HG02973 (cell line): ENCODE measurements at regions not wholly inside any gene's neighbourhood (a gene's known extent, or its start where the extent isn't known, plus 50 kb on each side); places are given as distances from the start of the nearest gene placed in this dataset.
"Not testable (repeated sequence)": the region's sequence is repeated elsewhere in the genome, so short reads cannot be mapped to it uniquely, and the experiment has no call there.

Experiments used
- ATAC-seq: cut with Tn5 transposase; IDR thresholded peaks from one replicate; pipeline ENCODE4 v1.9.1; 2021; ENCODE audit warnings: moderate library complexity; ENCODE audit not compliant: unreplicated experiment

DNA sequence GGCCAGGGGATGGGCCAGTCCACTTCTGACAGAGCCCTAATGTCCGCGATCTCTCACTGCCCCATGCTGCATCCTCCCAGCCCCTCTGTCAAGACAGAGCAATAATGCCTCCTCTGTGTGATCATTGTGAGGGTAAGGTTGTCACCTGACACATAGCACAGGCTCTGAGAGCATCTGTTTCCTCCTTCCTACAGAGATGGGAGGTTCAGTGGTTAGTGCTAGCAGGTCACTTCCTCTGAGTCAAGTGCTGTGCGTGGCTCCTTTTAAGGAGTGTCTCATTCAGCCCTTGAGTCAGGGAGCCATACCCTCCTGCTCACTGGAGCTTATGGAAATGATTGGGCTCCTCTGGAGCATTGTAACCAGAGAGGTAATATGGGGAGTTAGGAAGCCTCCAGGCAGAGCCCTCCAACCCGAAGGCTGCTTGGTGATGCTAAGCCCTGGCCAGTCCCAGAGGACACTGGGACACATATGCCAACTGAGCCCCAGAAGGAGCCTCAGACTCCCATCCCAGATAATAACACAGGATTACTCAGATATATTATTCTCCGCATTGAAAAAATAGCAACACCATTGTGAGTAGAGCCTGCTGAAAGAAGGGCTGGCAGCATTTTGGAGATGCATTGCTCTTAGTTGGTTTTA lies 189.0 kb downstream of the GALNT1 start:
- ATAC-seq: no peak

DNA sequence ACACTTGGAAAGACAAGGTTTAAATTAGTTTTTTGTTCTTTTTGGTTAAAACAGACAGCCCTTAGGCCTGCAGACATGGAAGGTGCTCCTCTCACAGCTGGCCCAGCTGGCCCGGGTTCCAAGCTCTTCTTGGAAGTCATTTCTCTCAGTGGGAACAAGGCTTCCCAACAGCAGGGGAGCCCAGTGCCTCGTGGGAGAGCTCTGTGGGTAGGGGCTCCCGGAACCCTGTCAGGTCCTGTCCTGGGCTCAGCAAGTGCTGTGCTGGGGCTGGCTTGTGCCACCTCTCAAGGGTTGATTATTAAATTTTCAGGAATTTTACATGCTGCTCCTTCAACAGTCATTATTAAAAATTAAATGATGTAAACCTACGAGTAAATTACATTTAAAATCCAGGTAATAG lies 189.6 kb downstream of the GALNT1 start:
- ATAC-seq: no peak

DNA sequence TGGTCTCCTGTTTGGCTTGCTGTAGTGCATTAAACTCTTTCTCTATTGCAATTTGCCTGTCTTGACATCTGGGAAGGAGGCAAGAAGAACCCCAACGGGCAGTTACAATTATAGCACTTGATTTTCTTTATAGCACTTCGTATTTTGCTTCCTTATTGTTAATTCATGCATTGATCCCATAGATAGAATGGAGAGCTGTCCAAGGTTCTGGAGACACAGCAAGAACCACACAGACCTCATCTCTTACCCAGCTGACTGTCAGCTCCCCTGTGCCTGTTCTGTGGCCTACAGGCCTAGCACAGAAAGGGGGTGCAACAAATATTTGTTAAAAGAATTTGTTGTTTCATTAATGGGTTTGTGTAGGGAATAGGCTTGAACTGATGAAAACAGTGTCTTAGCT lies 194.3 kb downstream of the GALNT1 start:
- ATAC-seq: no peak

DNA sequence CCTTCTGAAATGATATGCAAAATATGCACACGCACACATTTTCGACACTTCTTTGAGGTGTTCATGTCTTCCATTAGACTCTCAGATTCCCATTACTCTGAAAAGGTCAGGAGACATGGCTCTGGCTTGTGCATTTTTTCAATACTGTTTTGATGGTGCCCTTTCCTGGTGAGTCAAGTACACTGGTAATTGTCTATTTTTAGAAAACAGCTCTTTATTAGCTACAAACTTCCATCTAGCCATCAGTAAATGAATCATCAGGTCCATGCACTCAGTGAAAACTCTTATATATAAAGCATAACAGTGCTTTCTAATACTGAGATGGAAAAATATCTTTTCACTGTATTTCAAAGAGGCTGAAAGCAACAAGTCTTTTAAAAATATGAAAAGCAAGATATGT lies 194.9 kb downstream of the GALNT1 start:
- no peak for ATAC-seq

DNA sequence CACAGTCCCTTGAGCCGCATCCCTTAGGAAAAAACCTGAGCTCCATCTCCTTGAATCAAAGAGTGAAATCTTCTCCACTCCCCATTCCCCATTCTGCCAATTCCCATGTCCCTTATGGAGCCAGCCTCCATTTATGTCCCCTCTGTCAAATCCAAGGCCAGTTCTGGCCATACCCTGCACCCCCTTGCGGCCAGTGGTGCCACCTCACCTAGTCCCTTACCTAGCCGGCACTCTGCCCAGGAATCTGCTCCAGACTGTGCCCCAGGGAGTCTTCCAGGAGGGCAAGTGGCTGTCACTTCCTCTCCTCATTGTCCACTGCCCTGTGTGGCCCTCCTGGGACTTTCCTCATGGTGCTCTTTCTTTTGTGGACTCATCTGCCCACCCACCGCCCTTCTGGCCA lies 195.4 kb upstream of the RMP24 start:
- no peak for ATAC-seq

DNA sequence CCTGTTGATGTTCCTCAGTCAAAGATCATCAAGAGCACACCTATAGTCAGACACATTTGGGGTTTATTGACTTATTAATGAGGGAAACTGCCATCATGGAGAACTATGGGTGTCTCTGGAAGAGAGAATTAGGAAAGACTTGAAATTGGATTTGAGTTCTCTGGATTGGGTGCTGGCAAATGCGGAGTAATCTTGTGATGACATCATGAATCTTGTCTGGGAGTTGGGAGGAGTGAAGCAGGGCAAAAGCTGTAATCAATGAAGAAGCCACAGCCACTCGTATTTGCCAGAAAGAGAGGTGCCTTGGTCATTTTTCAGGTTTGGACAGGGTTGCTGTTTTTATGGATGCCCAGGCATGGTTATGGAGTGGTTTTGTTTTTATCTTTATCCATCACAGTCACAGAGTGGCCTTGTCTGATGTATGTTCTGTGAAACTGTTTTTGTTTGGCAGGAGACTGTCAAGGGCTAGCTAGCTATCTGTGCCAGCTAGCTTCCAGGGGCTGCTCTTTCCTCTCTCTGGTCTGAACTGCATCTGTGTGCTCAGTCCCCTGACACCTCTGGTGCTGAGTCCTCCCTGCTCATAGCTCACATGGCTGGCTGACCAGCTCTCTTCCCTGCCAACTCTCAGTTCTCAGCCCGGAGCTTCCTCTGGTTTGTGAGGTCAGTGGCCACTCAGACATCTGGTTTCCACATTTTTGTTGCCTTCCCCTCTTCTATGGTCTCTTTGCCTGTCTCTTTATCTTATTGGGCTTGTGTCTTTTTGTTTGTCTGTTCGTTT lies 193.4 kb upstream of the RMP24 start:
- ATAC-seq: no peak

DNA sequence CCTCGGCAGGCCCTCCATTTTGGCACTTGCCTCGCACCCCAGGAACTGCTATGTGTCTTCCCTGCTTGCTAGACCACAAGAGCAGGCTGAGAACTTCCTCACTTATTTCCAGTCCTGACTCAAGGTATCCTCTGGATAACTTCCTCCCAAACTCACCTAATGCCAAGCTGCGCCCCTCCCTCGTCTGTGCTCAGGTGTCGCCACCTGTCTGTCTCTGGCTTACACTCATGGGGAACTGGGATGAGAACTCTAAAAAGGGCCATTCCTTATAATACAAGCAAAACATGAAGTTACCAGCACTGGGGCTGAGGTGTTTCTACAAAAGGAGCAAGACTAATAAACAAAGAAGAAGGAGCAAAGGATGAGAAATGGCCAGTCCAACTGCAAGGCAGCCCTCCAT lies 191.5 kb upstream of the RMP24 start:
- ATAC-seq: no peak

DNA sequence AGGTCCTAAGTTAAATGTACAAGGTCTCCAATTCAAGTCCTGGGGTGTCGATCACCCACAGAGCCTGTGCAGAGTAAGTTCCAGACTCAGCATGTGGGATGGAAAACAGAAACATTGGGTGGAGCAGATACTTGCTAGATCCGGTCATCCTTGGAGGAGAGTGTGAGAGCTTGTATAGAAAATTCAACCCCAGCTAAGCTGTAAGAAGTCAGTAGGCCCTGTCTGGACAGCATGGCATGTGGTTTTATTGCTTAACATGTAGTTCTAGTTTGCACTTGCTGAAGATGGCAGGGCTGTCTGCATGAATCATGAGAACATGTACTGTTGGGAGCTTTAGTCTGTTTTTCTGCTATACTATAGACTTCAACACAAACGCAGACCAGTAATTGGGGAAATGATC lies 189.6 kb upstream of the RMP24 start:
- no peak for ATAC-seq

DNA sequence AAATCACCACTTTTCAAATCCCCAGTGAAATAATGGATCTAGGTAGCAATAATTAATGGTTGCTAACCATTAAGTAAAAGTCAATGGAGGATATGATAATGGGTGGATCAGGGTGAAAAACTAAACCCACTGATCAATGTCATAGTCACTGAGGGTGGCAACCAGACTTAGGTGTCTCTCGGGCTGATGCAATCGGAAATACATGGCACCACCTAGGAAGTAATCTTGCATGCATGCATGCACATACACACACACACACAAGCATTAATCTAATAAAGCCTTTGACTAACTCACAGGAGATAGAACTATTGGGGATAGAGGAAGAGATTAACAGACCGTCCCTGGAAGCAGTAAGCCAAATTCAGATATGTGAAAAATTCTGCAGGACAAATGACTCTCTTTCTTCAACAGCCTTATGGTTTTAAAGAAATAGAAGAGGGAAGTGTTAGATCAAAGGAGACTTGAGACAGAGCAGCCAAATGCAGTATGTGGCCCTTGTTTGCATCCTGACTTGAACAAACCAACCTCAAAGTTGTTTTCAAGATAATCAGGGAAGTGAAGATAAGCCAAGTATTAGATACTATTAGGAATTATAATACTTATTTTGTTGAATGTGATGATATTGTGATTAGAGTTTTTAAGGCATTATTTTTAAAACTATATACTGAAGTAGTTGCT lies 186.0 kb upstream of the RMP24 start:
- ATAC-seq: no peak

DNA sequence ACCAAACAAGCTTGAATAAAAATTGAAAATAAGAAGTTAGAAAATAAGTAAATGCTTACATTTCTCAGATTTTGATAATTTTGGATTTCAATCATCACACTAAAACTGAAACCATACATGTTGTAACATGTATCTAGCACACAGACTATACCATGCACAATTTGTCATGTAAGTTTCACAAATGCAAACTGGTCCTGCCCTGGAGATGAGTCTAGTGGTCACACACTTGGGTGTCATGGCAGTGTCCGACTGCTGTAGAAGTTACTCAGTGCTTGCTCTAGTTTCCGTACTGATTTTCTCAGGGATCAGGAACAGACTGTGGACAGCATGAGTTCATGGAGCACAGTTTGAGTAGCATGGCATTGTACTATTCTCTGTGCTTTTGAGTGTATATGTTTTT lies 182.9 kb upstream of the RMP24 start:
- no peak for ATAC-seq

DNA sequence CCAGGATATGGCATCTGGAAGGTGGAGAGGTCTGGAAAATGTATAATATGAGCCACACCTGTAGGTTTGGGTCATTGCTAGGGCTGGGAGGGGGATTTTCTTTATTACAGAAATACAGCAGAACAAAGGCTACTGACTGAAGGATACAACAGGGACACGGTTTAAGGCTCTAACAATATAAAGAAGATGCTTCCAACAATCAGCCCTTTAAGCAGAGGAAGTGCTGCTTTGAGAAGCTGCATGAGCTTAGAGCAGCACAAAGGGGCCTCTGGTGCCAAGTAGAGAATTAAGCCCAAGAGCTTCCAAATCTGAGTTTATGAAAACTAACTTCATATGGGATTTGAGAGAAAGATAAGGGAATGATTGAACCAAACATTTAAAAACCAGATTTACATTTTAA lies 174.5 kb upstream of the RMP24 start:
- ATAC-seq: no peak

DNA sequence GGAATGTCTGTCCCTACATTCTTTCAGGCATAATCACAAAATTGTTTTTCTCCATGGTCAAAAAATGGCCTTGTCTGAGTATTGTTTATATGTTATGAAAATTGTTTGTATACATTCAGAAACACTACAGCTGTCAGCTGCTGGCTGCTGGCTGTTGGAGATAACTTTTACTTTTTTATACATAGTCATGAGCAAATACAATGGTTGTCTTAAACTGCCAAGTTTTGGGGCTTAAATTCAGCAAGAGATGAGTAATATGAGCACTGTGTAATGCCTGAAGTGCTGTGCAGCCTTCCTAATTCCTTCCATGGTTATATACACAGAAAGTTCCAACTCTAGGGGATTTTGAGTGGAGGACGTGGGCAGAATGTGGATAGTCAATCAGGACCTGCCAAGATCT lies 168.9 kb upstream of the RMP24 start:
- ATAC-seq: no peak

DNA sequence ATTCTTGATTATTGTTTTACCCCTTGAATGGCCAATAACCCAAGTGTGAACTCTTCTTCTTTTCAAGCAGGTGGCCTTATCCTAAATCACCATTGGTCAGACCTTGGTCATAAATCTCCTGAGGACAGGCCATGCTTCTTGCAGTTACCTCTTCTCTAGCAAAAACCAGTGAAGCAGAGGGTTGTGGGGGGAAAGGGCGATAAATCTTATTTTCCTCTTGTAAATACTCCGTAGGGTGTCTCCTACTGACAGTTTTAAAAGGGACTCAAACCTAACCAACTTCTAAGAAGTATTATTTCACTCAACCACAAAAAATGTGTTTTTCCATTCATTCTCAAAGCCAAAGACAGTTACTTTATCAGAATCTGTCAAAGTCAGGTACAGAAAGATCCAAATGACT lies 168.1 kb upstream of the RMP24 start:
- no peak for ATAC-seq

DNA sequence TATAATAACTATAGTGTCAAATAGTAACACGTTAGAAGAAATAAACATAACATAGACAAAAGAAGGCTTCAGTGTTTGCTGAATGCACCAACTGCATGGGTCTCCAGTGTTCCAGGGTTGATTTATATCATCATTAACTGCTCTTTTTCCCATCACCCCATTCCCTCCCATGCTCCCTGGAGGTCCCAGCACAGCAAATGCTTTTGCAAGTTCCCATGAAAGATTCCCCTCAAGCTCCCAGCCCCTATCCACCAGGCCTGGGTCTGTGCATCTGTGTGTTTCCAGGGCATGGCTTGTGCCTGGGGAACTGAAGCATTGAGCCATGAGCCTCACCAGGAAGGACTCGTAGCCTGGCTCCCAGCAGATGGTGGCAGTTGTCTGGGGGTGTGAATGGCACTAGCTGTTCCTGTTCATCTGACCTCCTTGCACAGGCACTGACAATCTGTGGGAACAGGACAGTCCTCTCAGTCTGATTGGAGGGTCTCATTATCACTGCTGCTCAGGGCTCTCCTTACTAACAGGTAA lies 164.6 kb upstream of the RMP24 start:
- no peak for ATAC-seq

DNA sequence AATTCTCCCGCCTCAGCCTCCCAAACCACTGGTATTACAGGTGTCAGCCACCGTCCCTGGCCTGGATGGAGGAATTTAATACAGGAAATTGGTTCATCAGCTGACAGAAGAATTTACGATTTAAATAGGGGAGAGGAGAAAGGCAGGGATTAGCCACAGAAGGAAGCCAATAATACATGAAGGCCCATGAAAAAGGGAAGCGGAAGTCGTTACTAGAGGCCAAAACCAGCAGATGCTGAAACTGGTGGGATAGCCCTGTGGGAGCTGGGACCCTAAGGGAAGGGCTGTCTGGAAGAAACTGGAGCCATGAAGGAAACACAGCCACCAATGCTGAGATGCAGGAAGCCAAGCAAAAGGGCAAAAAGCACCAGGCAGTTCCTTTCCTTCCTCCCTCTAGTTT lies 163.7 kb upstream of the RMP24 start:
- no peak for ATAC-seq

DNA sequence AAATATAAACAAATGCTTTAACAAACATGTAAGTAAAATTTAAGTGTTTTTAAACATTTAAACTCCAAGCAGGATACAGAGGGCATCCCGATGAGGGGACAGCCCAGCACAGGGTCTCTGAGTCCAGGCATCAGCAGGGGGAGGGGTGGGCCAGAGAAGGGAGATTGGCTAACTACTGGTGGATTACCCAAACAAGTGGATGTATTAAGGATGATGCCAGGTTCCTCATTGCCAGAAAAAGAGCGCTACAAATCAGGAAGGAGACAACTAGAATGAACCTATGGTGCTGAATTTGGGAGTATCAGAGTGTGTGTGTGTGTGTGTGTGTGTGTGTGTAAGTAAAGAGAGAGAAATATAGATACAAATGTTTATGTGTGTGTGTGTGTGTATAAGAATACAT lies 162.0 kb upstream of the RMP24 start:
- no peak for ATAC-seq

DNA sequence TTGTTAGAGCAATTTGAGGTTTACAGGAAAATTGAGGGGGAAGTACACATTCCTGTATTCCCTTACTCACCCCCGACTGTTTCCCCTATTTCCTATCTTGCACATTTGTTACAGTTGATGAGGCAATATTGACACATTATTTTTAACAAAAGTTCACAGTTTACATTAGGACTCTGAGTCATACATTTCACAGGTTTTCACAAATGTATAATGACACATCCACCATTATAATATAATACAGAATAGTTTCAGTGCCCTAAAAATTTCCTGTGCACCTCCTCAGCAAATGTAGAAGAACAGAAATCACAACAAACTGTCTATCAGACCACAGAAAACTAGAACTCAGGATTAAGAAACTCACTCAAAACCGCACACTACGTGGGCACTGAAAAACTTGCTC lies 160.6 kb upstream of the RMP24 start:
- no peak for ATAC-seq

DNA sequence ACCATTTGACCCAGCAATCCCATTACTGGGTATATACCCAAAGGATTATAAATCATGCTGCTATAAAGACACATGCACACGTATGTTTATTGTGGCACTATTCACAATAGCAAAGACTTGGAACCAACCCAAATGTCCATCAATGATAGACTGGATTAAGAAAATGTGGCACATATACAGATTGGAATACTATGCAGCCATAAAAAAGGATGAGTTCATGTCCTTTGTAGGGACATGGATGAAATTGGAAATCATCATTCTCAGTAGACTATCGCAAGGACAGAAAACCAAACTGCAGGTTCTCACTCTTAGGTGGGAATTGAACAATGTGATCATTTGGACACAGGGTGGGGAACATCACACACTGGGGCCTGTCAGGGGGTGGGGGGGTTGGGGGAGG lies 157.5 kb upstream of the RMP24 start:
- not testable (repeated sequence) for ATAC-seq

DNA sequence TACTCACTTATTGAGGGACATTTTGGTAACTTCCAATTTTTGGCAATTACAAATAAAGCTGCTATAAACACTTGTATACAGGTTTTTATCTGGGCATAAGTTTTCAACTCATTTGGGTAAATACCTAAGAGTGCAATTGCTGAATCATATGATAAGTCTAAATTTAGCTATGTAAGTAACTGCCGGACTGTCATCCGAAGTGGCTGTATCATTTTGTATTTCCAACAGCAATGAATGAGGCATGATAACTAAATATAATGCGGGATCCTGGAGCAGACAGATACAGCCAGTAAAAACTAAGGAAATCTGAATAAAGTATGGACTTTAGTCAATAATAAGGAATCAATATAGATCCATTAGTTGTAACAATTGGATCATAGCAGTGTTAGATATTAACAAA lies 156.5 kb upstream of the RMP24 start:
- ATAC-seq: no peak

DNA sequence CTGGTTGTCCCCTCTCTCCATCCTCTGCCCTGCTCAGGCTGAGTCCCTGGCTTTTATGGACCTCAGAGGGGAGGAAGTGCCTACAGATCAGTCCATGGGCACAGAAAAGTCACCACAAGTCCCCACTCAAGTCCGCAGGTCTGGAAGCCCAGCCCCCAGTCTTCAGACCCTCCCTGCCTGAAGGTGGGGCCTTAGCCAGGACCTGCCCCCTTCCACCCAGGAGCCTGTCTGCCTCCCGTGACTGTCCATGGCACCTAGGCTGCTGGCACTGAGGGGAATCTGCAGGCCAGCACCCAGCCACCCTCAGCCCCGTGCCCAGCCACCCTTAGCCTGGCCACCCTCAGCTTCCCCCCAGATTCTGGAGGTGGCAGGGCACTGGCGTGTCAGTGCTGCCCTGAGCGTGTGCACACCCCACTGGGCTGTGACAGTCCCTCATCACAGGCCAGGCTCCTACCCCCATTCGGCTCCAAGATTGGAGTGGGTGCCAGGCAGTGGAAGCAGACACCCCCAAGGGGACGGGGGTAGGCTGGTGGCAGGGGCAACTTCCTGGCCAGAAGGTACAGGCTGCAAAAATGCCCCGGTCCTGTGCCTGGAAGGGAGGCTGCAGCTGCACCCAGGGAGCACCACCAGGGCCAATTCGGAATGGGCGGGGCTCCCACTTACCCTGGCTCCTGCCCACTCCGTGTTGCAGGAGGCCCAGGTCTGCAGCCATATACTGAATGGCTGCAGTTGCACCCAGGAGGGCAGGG lies 154.7 kb upstream of the RMP24 start:
- ATAC-seq: no peak

DNA sequence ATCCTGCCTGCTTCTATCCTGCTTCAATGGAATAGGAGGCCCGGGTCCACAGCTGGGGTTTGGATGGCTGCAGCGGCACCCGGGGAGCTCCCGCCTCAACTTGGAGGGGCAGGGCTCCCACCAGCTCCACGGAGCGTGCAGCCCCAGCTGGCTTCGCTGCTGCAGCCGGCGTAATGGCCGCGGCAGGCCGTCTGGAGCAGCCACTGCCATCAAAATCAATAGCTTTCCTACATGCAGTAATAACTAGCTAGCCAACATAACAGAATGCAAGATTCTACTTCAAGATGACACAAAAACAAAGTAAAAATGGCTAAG lies 154.2 kb upstream of the RMP24 start:
- ATAC-seq: no peak

DNA sequence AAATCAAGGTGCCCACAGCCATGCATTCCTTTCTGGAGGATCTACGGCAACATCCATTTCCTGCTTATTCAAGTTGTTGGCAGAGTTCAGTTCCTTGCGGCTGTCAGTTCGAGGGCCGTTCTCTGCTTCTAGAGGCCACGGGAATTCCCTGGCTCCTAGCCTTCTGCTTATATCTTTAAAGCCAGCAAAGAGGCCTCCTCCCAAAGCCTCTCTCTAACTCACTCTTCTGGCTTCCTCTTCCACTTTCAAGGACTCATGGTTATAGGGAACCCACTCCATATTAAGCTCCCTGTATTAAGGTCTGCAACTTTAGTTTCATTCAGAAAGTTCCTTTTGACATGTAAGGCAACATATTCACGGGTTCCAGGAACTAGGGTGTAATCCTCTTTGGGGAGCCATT lies 150.1 kb upstream of the RMP24 start:
- ATAC-seq: no peak
